Nephron progenitor cell (in vitro differentiated cells): ENCODE measurements at regions not wholly inside any gene's neighbourhood (a gene's known extent, or its start where the extent isn't known, plus 50 kb on each side); places are given as distances from the start of the nearest gene placed in this dataset.

Source experiments
- DNase-seq: peaks from one replicate; pipeline ENCODE4 v3.0.0; 2021
- H3K27ac Mint-ChIP-seq: 2 replicates; pipeline ENCODE4 v1.8.0; 2021; ENCODE audit warnings: mild to moderate bottlenecking, moderate library complexity, mixed read lengths
- H3K27me3 Mint-ChIP-seq: 2 replicates; pipeline ENCODE4 v1.8.0; 2021; ENCODE audit warnings: mild to moderate bottlenecking, low read depth, mixed read lengths; ENCODE audit not compliant: poor library complexity
- H3K36me3 Mint-ChIP-seq: 2 replicates; pipeline ENCODE4 v1.8.0; 2021; ENCODE audit warnings: low read depth, mixed read lengths
- H3K4me1 Mint-ChIP-seq: 2 replicates; pipeline ENCODE4 v1.8.0; 2021; ENCODE audit warnings: mixed read lengths
- H3K4me3 Mint-ChIP-seq: 2 replicates; pipeline ENCODE4 v1.8.0; 2021; ENCODE audit warnings: mild to moderate bottlenecking, moderate library complexity, mixed read lengths
- H3K9me3 Mint-ChIP-seq: 2 replicates; pipeline ENCODE4 v1.8.0; 2021; ENCODE audit warnings: mild to moderate bottlenecking, moderate library complexity, mixed read lengths
- CTCF ChIP-seq: fragments of 200-600 bp; sonication (generic); IDR thresholded peaks from 2 replicates; pipeline ENCODE4 v1.5.0; 2021; ENCODE audit warnings: antibody characterized with exemption

DNA sequence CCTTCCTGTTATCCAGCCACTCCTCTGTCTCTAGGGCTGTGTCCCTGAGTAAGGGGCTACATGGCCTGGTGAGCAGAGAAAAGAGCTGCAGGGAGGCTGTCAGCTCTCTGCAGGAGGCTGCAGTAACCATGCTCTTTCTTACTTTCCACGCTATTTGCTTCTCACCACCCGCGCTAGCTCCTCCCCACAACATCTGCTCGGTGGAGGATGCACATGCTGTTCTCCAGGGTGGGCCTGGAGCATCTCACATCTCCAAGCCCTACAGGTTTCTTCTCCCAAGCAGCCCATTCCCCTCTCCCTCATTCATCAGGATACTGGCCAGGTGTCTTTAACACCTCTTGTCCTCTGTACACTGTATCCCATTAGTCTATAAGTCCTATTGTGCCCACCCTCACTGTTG is 103.8 kb downstream of the IER5 start:
- Mint-ChIP-seq H3K36me3 (no peaks in the 10 kb centered on the region), H3K9me3 (peaks cover 15% of the 10 kb centered on the region), H3K27ac (no peak overlapping the region), H3K4me1 (peaks cover 5% of the 10 kb centered on the region), H3K4me3 (no peak overlapping the region), H3K27me3 (peaks cover 36% of the 10 kb centered on the region)
- TF ChIP-seq CTCF: no peak
- DNase-seq: no peak

GRCh38 chr1:181202986-181203555 is 114.6 kb downstream of the IER5 start:
- Mint-ChIP-seq H3K27ac (no peak overlapping the region), H3K4me1 (peaks cover 5% of the 10 kb centered on the region), H3K9me3 (peaks cover 15% of the 10 kb centered on the region)

DNA sequence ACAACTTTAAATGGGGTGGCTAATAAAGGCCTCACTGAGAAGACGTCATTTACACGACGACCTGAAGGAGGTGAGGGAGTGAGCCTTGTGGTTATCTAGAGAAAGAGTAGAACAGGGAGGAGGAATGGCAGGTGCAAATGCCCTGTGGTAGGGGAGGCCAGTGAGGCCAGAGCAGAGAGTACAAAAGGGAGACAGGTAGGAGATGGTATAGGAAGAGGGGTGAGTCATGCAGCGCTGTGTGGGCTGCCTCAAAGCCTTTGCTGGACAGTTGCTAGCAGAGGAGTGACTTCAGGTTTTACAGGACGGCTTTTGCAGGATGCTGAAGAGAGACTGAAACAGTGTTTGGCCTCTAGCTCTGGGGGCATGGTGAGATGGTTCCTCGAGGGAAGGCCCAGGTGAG is 116.0 kb downstream of the IER5 start:
- H3K9me3 Mint-ChIP-seq: peaks cover 8% of the 10 kb centered on the region
- DNase-seq: no peak
- H3K36me3 Mint-ChIP-seq: no peaks in the 10 kb centered on the region
- H3K4me1 Mint-ChIP-seq: peaks cover 6% of the 10 kb centered on the region
- H3K27ac Mint-ChIP-seq: no peak overlapping the region
- no peak overlapping the region for H3K4me3 Mint-ChIP-seq
- TF ChIP-seq CTCF: no peak
- H3K27me3 Mint-ChIP-seq: peaks cover 28% of the 10 kb centered on the region

More at GRCh38 chr1:181202986-181203555, 114.6 kb downstream of the IER5 start:
- no peak for DNase-seq
- Mint-ChIP-seq H3K36me3 (no peaks in the 10 kb centered on the region), H3K27me3 (peaks cover 30% of the 10 kb centered on the region), H3K4me3 (no peak overlapping the region)
- no peak for TF ChIP-seq CTCF

GRCh38 chr1:181205901-181206300 is 117.4 kb downstream of the IER5 start:
- H3K27me3 Mint-ChIP-seq: peaks cover 22% of the 10 kb centered on the region
- no peak overlapping the region for H3K27ac Mint-ChIP-seq
- TF ChIP-seq CTCF: no peak
- H3K4me1 Mint-ChIP-seq: peaks cover 6% of the 10 kb centered on the region
- no peak for DNase-seq
- H3K9me3 Mint-ChIP-seq: no peaks in the 10 kb centered on the region
- H3K36me3 Mint-ChIP-seq: no peaks in the 10 kb centered on the region
- no peak overlapping the region for H3K4me3 Mint-ChIP-seq

DNA sequence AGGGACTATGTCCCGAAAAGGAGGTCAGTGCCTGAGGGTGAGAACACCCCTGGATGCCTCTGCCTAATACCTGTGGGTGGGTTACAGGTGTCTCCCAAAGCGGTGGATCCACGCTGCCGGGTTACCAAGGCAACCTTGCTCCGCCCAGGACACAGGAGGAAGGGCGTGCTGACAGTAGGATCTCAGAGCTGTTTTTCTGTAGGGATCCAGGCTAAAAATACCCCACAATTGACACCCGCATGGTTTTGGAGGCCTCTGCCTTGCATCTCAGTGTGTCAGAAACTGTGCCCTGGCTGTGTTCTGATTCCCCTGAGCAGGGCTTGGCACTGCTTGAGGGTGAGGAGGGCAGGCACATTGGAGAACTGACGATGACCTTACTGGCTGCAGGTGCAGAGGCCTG is 118.0 kb downstream of the IER5 start:
- DNase-seq: no peak
- no peak for TF ChIP-seq CTCF
- no peaks in the 10 kb centered on the region for H3K36me3 Mint-ChIP-seq
- H3K4me3 Mint-ChIP-seq: no peak overlapping the region
- peaks cover 24% of the 10 kb centered on the region for H3K27me3 Mint-ChIP-seq
- H3K9me3 Mint-ChIP-seq: no peaks in the 10 kb centered on the region
- no peak overlapping the region for H3K27ac Mint-ChIP-seq
- peaks cover 6% of the 10 kb centered on the region for H3K4me1 Mint-ChIP-seq

- no peak for TF ChIP-seq CTCF
- no peak overlapping the region for H3K4me3 Mint-ChIP-seq
- H3K9me3 Mint-ChIP-seq: no peaks in the 10 kb centered on the region
- peaks cover 6% of the 10 kb centered on the region for H3K4me1 Mint-ChIP-seq
- no peak for DNase-seq
- H3K27ac Mint-ChIP-seq: no peak overlapping the region
- peaks cover 31% of the 10 kb centered on the region for H3K27me3 Mint-ChIP-seq
- H3K36me3 Mint-ChIP-seq: no peaks in the 10 kb centered on the region
Observed at GRCh38 chr1:181206979-181207790, 118.7 kb downstream of the IER5 start.
